GM19035 (cell line): ENCODE measurements at regions not wholly inside any gene's neighbourhood (a gene's known extent, or its start where the extent isn't known, plus 50 kb on each side); places are given as distances from the start of the nearest gene placed in this dataset.
"Not testable (repeated sequence)": the region's sequence is repeated elsewhere in the genome, so short reads cannot be mapped to it uniquely, and the experiment has no call there.

ENCODE experiments used
- ATAC-seq: cut with Tn5 transposase; IDR thresholded peaks from one replicate; pipeline ENCODE4 v1.9.1; 2021; ENCODE audit not compliant: unreplicated experiment

GRCh38 chr17:64728041-64728695 is 66.1 kb upstream of the SMURF2 start:
- no peak for ATAC-seq

DNA sequence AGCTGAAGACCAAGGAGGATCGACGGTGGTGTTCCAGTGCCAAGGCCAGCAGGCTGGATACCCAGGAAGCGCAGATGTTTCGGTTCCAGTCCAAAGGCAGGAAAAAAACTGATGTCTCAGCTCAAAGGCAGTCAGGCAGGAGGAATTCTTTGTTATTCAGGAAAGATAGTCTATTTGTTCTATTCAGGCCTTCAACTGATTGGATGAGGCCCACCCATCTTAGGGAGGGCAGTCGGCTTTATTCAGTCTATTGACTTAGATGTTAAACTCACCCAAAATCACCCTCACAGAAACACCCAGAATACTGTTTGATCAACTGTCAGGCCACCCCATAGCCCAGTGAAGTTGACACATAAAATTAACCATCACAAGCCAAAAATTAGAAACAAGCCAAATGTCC is 63.9 kb upstream of the SMURF2 start:
- ATAC-seq = not testable (repeated sequence)

DNA sequence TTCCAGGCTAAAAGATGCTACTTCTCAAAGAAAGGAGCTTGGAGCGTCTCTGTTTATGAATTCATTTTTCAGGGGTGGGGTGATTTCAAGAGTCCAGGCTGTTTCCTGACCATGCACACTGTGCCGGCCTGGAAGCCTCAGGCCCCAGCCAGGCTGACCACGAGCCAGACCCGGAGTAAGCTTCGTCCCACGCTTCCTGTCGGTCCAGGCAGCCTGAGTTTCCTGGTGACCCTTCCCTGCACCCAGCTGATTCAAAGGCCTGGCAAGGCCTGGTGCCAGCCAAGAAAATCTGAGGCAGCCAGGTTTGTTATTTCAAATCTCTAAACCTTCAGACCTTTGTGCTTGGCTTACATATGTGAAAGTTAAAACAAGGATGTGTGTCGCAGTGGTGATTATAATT is 62.1 kb upstream of the SMURF2 start:
- ATAC-seq = not testable (repeated sequence)

DNA sequence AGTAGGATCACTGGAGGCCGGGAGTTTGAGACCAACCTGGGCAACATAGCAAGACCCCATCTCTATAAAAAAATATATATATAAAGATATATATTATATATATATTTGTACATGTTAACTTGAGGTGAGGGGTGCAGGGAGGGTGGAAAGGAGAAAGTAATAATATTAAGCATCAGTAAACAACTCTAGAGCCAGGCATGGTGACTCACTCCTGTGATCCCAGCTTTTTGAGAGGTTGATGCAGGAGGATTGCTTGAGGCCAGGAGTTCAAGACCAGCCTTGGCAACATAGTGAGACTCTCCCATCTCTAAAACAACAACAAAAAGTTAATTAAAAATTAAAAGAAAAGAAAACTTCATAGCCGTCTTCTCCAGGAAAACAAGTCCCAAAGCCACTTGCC is 61.7 kb upstream of the SMURF2 start:
- ATAC-seq = no peak

DNA sequence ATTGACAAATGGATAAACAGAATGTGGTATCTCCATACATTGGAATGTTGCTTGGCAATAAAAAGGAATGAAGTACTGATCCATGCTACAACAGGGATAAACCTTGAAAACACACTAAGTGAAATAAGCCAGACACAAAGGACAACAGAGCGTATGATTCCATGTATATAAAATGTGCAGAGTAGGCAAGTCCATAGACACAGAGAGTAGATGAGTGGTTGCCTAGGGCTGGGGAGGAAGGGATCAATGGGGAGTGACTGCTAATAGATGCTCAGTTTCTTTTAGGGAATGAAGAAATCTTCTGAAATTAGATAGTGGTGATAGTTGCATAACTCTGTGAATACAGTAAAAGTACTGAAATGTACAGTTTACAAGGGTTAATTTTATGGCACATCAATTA is 59.4 kb upstream of the SMURF2 start:
- ATAC-seq = not testable (repeated sequence)

- ATAC-seq = not testable (repeated sequence)
Observed at GRCh38 chr17:64720253-64720652, 58.1 kb upstream of the SMURF2 start.

GRCh38 chr17:64719517-64719916 is 57.4 kb upstream of the SMURF2 start:
- ATAC-seq = not testable (repeated sequence)

- ATAC-seq = not testable (repeated sequence)
Observed at GRCh38 chr17:64718816-64719215, 56.7 kb upstream of the SMURF2 start.

GRCh38 chr17:64718058-64718457 is 56.0 kb upstream of the SMURF2 start:
- no peak for ATAC-seq

DNA sequence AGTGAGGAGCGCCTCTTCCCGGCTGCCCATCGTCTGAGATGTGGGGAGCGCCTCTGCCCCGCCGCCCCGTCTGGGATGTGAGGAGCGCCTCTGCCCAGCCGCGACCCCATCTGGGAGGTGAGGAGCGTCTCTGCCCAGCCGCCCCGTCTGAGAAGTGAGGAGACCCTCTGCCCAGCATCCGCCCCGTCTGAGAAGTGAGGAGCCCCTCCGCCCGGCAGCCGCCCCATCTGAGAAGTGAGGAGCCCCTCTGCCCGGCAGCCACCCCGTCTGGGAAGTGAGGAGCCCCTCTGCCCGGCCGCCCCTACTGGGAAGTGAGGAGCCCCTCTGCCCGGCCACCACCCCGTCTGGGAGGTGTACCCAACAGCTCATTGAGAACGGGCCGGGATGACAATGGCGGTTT is 54.4 kb upstream of the SMURF2 start:
- ATAC-seq = not testable (repeated sequence)

- ATAC-seq = not testable (repeated sequence)
Observed at GRCh38 chr17:64713786-64714185, 51.7 kb upstream of the SMURF2 start.

DNA sequence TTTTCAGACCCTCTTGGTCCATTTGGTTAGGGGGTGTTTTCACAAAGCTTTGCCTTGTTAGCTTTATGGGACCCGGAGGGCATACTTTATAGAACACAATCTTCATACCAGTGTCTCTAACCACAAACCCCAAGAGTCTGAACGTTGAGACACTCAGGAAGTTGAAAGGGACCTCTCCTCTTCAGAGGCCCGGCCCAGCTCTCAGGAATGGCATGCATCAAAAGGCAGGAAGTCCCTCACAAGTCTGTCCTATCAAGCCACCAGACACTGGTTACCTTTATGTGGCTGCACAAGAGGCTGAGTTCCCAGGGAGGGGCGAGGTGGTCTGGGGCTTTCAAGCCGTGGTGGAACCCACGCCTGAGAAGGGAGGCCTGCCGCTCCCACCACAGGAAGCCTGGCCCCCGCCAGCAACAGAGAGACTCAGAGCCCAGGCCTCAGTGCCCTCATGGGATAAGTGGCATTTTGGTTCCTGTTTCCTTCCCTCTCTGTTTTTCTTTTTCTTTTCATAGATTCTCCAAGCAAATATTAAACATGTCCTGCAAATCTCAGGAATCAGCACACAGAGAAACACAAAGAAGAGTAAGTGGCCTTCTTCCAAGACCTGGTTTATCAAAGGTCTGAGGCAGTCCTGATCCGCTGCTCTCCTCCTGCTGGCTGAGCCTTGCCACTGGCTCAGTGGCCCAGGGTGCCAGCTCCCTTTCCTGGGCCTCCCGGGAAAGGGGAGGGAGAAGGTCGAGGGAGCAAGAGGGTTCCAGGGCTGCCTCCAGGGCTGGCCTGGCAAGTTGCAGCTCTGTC is 50.6 kb upstream of the SMURF2 start:
- ATAC-seq = not testable (repeated sequence)
